T-helper 1 cell treated with Interleukin-12 subunit alpha and Interleukin-12 subunit beta and Interleukin-4 antibody, amounts not matched to agents 30 μg/mL and 1 μg/mL, for 36 hours (primary cell): ENCODE measurements at regions not wholly inside any gene's neighbourhood (a gene's known extent, or its start where the extent isn't known, plus 50 kb on each side); places are given as distances from the start of the nearest gene placed in this dataset.
"Not testable (repeated sequence)": the region's sequence is repeated elsewhere in the genome, so short reads cannot be mapped to it uniquely, and the experiment has no call there.

Experiments used
- H3K27ac Mint-ChIP-seq: one replicate; pipeline ENCODE4 v1.8.0; 2021; ENCODE audit warnings: mild to moderate bottlenecking, mixed read lengths
- H3K27me3 Mint-ChIP-seq: one replicate; pipeline ENCODE4 v1.8.0; 2021; ENCODE audit warnings: low read depth, mixed read lengths
- H3K36me3 Mint-ChIP-seq: one replicate; pipeline ENCODE4 v1.8.0; 2021; ENCODE audit warnings: low read depth, mixed read lengths
- H3K4me1 Mint-ChIP-seq: one replicate; pipeline ENCODE4 v1.8.0; 2021; ENCODE audit warnings: low read depth, mixed read lengths
- H3K4me3 Mint-ChIP-seq: one replicate; pipeline ENCODE4 v1.8.0; 2021; ENCODE audit warnings: mild to moderate bottlenecking, moderate library complexity, mixed read lengths
- H3K9me3 Mint-ChIP-seq: one replicate; pipeline ENCODE4 v1.8.0; 2021; ENCODE audit warnings: mixed read lengths

DNA sequence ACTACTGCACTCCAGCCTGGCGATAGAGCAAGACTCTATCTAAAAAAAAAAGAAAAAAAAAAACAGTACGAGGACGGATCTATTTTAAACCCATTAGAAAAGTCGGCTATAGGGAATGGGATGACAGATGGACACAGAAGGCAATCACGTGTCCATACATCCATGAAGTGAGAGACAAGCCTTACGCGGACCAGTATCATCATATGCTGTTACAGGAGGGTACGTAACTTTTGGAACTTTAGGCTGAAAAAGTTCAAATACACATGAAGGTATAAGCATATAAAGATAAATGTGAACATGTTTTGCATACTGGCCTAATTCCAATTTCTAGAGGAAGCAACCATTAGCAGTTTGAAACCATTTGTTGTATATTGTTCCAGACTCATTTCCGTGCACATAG is 109.8 kb upstream of the EXOC2 start:
- no peaks in the 10 kb centered on the region for H3K9me3 Mint-ChIP-seq
- H3K36me3 Mint-ChIP-seq: no peaks in the 10 kb centered on the region
- H3K4me1 Mint-ChIP-seq: no peaks in the 10 kb centered on the region

DNA sequence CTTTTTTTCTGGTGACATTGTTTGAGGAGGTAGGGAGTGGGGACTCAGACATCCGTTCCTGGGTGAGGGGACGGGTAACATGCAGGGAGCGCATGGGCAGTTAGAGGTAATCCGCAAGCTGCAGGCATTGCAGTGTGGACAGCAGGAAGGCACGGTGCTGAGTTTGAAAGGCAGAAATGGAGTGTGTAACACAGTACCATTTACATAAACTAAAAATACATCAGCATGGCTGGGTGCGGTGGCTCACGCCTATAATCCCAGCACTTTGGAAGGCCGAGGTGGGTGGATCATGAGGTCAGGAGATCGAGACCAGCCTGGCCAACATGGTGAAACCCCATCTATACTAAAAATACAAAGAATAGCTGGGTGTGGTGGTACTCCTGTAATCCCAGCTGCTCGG is 109.3 kb upstream of the EXOC2 start:
- not testable (repeated sequence) for H3K9me3 Mint-ChIP-seq, H3K36me3 Mint-ChIP-seq, H3K4me1 Mint-ChIP-seq, H3K4me3 Mint-ChIP-seq
- Mint-ChIP-seq H3K27ac (peak overlapping the region; percentile 18), H3K27me3 (peaks cover 21% of the 10 kb centered on the region)

More for the DNA sequence above, 109.8 kb upstream of the EXOC2 start:
- peaks cover 16% of the 10 kb centered on the region for H3K27me3 Mint-ChIP-seq
- H3K27ac Mint-ChIP-seq: no peak overlapping the region
- H3K4me3 Mint-ChIP-seq: no peak overlapping the region

DNA sequence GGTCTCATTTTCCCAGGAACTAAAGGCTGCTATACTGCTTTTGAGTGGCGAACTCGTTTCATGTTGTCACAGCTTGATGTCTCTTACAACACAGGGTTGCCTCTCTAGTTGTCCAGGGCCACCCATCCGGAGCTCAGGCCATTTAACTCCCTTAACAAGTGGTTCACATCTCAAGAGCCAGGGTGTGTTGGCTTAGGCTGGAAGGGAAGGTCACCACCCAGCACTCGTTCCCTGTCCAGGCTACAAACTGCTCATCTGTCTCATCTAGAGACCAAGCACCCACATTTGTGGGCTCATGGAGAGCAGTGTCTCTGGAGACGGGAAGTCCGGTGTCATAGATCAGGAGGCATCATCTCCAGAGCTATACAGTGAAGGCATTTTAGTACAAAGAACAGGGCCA is 106.8 kb upstream of the EXOC2 start:
- no peaks in the 10 kb centered on the region for H3K36me3 Mint-ChIP-seq
- no peak overlapping the region for H3K27ac Mint-ChIP-seq
- H3K9me3 Mint-ChIP-seq: no peaks in the 10 kb centered on the region
- H3K27me3 Mint-ChIP-seq: peaks cover 37% of the 10 kb centered on the region
- H3K4me3 Mint-ChIP-seq: no peak overlapping the region
- peaks cover 2% of the 10 kb centered on the region for H3K4me1 Mint-ChIP-seq

DNA sequence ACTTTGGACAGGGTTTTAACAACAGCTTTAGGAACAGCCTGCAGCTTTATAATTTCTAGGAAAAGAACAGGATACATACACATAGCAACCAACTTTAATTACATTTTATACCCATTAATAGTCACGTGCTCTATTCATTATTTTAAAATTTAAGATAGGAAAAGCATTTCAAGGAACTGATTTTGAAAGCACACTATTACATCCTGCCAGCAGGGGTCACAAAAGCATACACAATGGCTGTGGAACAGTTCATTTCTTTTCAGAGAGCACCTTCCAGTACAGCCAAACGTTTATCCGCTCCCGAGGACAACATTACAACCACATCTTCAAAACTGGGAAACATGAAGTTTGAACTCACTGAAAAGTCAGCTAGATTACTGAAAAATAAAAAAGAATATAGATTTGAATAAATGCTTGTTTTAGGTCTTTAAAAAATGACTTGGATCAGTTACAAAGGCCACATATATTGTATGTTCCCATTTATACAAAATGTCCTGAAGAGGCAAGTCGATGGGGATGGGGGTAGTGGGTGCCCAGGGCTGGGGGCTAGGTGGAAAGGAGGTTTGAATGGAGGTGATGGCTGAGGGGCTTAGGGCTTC is 104.6 kb upstream of the EXOC2 start:
- Mint-ChIP-seq H3K4me1 (peaks cover 2% of the 10 kb centered on the region), H3K36me3 (no peaks in the 10 kb centered on the region), H3K27me3 (peaks cover 55% of the 10 kb centered on the region), H3K9me3 (no peaks in the 10 kb centered on the region), H3K4me3 (no peak overlapping the region), H3K27ac (no peak overlapping the region)

DNA sequence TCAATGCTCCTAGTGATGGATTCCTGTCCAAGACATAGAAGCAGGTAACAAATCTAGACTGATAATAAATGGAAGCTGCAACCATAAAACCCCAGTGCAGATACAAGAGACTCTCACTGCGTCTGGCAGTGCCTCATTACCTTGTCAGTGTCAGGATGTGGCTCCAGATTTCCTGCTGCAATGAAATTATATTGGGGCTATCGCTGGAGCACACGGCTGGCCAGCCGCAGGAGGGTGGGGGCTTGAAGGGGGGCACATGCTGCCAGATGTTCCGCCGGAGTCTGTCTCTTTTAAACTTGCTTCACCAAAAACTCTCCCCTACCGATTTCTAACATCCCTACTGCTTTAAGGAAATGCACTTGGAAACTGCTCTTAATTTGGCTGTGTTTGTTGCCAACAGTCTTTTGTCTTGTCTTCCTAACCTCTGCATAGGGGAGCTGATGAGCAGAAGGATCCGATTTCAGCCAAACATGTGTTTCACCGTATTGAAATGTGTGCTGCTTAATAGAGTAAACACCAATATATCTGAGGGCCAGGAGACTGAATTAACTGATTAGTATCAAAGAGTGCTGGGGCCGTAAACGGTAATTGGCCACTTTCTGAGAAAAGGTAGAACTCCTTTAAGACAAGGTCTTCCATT is 102.2 kb upstream of the EXOC2 start:
- peaks cover 61% of the 10 kb centered on the region for H3K27me3 Mint-ChIP-seq
- H3K27ac Mint-ChIP-seq: no peak overlapping the region
- H3K9me3 Mint-ChIP-seq: no peaks in the 10 kb centered on the region
- H3K4me3 Mint-ChIP-seq: no peak overlapping the region
- H3K4me1 Mint-ChIP-seq: peaks cover 2% of the 10 kb centered on the region
- no peaks in the 10 kb centered on the region for H3K36me3 Mint-ChIP-seq

DNA sequence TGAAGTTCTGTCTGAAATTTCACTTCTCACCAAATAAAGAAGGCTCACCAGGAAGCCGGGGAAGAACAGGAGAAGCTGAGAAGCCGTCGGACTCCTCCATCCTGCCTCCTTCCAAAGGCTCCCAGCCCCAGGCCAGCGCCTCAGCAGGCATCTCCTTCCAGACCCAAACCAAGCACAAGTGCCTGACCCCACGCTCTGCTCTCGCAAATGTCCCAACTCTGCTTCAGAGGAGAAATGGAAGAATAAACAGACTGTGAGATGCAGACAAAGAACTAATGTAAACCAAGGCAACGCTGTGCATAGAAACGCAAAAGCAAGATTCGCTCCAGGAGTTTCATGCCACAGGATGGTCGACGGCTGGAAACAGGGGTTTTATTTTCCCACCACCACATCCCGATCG is 100.3 kb upstream of the EXOC2 start:
- Mint-ChIP-seq H3K4me1 (peaks cover 2% of the 10 kb centered on the region), H3K27me3 (peaks cover 53% of the 10 kb centered on the region)

DNA sequence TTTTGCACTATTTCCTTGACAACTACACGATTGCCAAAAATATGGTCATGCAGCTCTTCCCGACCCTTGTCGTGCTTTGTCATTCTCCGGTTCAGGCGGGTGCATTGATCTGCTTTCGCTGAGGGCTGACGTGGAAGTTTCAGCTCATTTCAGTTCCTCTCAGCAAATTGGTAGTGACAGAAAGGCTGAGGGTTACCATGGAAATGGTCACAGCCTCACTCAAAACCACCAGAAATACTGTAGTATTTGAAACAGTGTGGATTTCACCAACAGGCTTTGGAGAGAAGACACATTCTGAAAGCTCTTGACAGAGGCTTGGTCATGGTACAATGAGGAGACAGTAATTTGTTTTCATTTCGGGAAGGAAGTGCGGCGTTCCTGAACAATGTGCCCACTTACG is 99.7 kb upstream of the EXOC2 start:
- Mint-ChIP-seq H3K9me3 (no peaks in the 10 kb centered on the region), H3K36me3 (no peaks in the 10 kb centered on the region), H3K4me1 (peaks cover 7% of the 10 kb centered on the region), H3K27me3 (peaks cover 50% of the 10 kb centered on the region), H3K4me3 (no peak overlapping the region), H3K27ac (no peak overlapping the region)

More for the DNA sequence above, 100.3 kb upstream of the EXOC2 start:
- no peaks in the 10 kb centered on the region for H3K9me3 Mint-ChIP-seq
- no peaks in the 10 kb centered on the region for H3K36me3 Mint-ChIP-seq
- H3K4me3 Mint-ChIP-seq: no peak overlapping the region
- H3K27ac Mint-ChIP-seq: no peak overlapping the region

DNA sequence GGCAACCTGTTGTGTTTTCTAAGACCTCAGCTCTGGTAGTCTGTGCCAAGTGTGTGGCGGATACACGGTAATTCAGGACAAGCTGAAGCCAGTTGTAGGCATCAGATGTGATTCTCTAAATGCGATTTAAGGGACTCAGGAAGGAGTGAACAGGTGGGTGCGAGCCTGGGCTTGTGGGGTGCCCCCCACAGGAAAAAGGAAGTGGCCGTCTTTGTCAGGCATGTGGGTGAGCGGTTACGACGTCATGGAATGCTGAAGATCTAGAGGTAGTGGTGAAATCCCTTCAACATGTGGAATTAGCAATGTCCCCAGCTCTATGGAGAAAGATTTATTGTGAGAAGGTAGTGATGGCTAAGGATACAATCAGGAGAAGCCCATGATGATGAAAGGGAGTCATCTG is 95.1 kb upstream of the EXOC2 start:
- Mint-ChIP-seq H3K27ac (peak overlapping the region; percentile 4), H3K4me3 (no peak overlapping the region), H3K9me3 (no peaks in the 10 kb centered on the region), H3K36me3 (no peaks in the 10 kb centered on the region), H3K27me3 (peaks cover 11% of the 10 kb centered on the region), H3K4me1 (peaks cover 11% of the 10 kb centered on the region)

DNA sequence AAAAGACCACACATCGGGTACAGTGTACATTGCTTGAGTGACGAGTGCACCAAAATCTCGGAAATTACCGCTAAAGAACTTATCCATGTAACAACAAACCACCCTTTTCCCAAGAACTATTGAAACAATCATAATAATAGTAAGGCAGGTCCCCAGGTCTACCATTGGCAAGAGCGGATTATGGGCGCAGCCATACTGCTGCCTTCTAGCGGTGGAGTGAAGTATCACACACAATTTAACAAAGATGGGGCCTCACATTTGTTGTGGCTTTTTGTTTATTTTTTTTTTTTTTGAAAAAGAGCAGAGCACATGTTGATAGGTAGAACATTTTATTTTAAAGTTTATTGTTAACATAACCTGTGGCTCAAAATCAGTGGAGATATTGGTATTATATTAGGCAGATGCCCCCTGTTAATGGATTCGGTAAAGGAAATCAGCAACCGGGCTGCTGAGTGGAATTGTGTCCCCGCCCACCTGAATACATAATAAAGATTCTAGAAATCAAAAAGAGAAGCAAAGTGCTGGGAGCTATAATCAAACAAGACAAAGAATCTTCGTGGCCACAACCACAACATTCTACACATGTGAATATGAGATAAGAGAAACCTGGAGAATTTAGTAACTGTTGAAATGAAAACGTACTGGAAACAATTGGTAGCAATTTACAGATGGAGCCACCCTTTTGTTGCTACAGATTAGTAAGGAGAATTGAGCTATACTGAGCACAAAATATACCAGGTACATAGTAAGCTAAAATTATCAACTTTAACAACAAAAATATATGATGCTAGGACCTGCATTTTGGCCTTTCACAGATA is 94.2 kb upstream of the EXOC2 start:
- H3K36me3 Mint-ChIP-seq: no peaks in the 10 kb centered on the region
- peaks cover 6% of the 10 kb centered on the region for H3K27me3 Mint-ChIP-seq
- H3K4me3 Mint-ChIP-seq: no peak overlapping the region
- no peak overlapping the region for H3K27ac Mint-ChIP-seq
- H3K4me1 Mint-ChIP-seq: peaks cover 11% of the 10 kb centered on the region
- H3K9me3 Mint-ChIP-seq: no peaks in the 10 kb centered on the region

DNA sequence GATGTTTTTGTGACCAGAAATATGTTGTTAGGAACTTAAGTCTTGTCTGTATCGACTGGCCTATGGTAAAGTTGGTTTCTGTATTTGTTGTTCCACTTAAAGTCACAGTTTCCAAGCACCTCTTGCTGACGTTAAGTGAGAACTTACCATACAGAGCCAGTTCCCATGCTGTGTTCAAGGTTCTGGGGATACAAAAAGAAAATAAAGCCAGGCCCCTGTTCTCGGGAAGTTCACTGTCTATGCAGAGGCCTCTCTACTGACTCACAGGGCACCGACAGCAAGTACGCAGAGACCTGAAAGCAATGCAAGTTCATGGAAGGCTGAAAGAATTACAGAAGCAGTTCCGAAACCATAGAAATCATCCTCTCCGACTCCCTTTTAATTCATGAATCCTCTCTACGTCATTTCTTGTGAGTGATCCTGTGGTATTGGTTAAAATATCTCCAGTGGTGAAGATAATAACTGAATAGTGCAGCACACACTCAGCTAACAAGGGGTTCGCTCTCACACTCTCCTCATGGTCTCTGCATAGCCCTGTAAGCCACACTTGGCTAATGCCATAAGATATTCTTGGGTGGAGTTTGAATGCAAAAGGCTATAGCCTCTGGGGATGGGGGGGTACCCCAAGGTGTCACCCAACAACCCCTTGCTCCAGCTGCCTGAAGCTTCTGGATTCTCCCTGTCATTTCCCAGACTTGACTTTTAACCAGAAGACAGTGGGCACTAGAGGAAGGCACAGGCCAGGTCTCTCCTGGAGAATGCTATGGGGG is 91.2 kb upstream of the EXOC2 start:
- Mint-ChIP-seq H3K4me1 (peaks cover 11% of the 10 kb centered on the region), H3K27ac (no peak overlapping the region), H3K36me3 (no peaks in the 10 kb centered on the region), H3K4me3 (no peak overlapping the region), H3K9me3 (no peaks in the 10 kb centered on the region), H3K27me3 (peaks cover 12% of the 10 kb centered on the region)

DNA sequence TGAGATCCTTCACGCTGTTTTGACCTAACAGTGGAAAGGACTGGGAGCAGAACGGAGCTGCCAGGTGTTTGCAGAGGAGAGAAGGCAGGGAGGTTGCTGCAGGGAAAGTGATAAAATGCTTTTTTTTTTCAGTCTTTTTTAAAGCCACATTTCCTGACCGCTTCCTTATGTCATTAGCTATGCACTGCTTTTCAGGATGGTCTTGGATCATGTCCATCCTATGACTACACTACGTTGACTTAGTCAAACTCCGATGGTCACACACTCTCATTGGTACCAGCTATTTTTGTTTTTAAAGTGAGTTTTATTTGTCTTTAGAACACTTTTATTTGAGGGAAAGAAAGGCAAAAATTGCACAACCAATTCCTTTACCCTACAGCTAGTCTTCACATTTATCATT is 89.2 kb upstream of the EXOC2 start:
- Mint-ChIP-seq H3K27ac (no peak overlapping the region), H3K9me3 (no peaks in the 10 kb centered on the region), H3K4me3 (no peak overlapping the region), H3K36me3 (no peaks in the 10 kb centered on the region), H3K27me3 (peaks cover 18% of the 10 kb centered on the region), H3K4me1 (peaks cover 3% of the 10 kb centered on the region)

DNA sequence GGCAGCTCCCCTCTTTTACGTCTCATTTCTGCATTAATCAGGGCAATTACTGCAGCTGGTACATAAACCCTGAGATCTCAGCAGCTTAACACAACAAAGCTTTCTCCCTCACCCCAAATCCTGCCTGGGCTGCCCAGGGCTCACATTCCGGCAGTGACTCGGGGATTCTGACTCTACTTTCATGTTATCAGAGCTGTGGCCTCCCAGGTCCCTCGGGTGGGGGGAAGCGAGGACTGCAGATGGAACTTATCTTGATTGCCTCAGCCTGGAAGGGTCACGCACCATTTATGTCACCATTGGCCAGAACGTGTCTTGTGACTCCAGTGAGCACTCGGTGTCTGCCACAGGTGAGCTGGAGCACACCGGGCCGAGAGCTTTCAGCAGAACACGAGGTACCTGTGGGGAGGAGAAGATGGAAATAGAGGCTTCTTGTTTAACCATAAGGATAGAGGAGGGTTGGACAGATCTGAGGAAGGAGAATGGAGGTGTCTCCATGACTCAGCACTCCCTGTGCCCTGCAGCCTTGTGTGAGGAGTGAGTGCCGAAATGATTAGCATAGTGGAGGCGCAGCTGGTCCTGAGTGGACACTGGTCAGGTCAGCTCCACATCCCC is 88.5 kb upstream of the EXOC2 start:
- no peaks in the 10 kb centered on the region for H3K36me3 Mint-ChIP-seq
- H3K9me3 Mint-ChIP-seq: no peaks in the 10 kb centered on the region
- H3K27me3 Mint-ChIP-seq: peaks cover 23% of the 10 kb centered on the region
- H3K27ac Mint-ChIP-seq: no peak overlapping the region
- no peaks in the 10 kb centered on the region for H3K4me1 Mint-ChIP-seq
- H3K4me3 Mint-ChIP-seq: no peak overlapping the region

DNA sequence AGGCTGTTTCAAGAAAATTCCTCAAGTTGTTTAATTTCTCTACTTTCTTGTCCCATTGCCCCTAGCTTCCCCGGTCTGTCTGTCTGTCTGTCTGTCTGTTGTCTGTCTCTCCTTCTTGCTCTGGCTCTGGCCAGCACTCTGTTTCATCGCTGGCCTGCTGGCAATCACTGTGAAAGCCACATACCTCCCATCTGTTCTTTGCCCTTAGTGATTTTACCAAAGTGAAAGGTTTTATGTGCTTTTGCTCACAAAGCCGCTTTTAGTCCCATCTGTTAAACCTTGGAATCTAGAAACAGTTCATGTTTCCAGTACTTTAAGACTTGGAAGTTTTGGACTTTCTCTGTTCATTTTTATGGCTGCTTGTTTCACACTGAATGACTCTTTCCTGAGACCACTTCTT is 87.8 kb upstream of the EXOC2 start:
- H3K4me1 Mint-ChIP-seq: no peaks in the 10 kb centered on the region
- no peak overlapping the region for H3K27ac Mint-ChIP-seq
- H3K9me3 Mint-ChIP-seq: no peaks in the 10 kb centered on the region
- H3K27me3 Mint-ChIP-seq: peaks cover 23% of the 10 kb centered on the region
- H3K4me3 Mint-ChIP-seq: no peak overlapping the region
- no peaks in the 10 kb centered on the region for H3K36me3 Mint-ChIP-seq

DNA sequence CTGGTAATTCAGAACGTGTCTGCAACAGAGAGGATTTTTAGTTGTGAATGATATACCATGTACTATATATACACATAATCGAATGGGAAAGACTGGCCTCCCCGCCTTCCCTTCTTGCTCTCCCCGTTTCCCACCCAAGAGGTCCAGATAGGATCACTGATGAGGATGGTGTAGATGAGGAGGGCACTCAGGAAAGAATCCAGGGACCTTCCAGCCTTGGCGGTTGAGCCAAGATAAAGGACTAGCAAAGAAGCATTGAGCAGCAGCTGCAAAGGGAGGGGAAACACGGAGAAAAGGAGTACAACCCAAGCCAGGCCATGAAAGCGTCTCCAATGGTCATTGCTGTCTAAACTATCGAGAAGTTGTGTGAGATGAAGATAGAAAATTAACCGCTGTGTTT is 84.0 kb upstream of the EXOC2 start:
- H3K4me3 Mint-ChIP-seq: no peak overlapping the region
- peaks cover 39% of the 10 kb centered on the region for H3K27me3 Mint-ChIP-seq
- H3K27ac Mint-ChIP-seq: no peak overlapping the region
- H3K36me3 Mint-ChIP-seq: no peaks in the 10 kb centered on the region
- no peaks in the 10 kb centered on the region for H3K4me1 Mint-ChIP-seq
- no peaks in the 10 kb centered on the region for H3K9me3 Mint-ChIP-seq
